Superior temporal gyrus (tissue), 1 donor: ENCODE measurements at regions not wholly inside any gene's neighbourhood (a gene's known extent, or its start where the extent isn't known, plus 50 kb on each side); places are given as distances from the start of the nearest gene placed in this dataset.
A peak's percentile ranks its signal among the peaks of the same experiment; 100 is the strongest.
"Not testable (repeated sequence)": the region's sequence is repeated elsewhere in the genome, so short reads cannot be mapped to it uniquely, and the experiment has no call there.

Experiments used
- DNase-seq: peaks from one replicate; pipeline ENCODE4 v3.0.0-alpha.2; 2016; ENCODE audit errors: extremely low spot score

DNA sequence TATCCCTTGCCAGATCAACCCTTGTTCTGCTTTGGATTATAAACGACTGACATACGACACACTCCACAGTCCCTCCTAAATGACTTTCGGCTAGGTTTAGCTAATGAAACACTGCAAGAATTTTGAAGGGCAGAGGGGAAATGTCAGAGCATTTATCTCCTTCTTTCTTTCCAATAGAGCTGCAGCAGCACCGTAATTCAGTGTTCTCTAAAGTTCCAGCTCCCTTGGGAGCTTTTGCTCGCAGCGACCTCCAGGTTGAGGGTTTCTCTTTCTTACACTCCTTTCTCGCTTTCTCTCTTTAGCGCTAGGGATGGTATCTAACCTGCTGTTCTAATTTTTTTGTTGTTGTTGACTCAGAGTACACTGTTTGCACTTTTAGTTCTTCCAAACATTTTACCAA, 467.1 kb upstream of the ST8SIA4 start:
- no peak for DNase-seq

DNA sequence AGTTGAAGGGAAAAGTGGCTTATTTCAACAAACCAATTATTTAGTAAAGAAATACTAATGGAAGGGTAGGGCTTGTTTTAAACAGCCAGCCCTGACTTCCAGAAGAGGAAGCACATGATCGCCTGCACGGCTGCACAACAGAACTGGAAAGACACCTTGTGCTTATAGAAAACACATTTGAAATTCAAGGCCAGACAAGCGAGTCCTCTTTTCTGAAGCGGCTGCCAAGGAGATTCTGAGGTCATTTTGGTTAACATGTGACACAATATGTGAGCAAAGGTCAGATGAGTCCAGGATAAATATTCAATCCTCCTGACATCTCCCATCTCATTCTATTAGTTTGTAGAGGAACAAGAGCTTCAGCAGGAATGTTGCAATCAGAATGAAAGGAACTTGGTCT, 461.4 kb upstream of the ST8SIA4 start:
- no peak for DNase-seq

DNA sequence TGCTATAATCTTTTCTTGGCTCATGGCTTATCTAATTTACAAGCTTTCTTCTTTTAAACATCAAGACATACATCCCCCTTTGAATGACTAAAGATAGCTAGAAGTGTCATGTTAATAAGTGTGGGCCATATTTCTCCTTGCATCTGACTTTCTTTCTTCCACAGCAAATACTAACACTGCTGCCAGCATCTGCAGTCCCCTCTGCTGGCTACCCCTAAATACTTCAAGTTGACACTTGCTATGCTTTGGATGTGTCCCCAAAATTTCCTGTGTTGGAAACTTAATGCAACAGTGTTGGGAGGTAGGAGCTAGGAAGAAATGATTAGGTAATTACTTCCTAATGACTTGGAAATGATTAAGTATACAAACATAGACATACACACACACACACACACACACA, 459.0 kb upstream of the ST8SIA4 start:
- DNase-seq = no peak

DNA sequence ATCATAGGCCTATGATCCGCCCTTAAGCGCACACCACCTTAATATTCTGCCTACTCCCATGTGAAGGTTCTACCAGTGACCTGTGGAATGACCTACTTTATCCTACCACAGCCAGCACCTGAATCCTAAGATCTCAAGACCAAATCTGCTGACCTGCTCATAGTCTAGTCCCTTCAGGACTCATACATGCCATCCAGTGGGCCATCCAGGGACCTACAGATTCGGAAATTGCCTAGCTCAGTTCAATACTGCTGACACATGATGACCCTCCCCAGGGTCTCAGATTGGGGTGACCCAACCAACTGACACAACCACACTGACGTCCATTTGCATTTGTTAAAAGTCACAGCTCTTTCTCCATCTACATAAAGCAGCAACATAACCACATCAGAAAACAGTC, 443.8 kb upstream of the ST8SIA4 start:
- no peak for DNase-seq

DNA sequence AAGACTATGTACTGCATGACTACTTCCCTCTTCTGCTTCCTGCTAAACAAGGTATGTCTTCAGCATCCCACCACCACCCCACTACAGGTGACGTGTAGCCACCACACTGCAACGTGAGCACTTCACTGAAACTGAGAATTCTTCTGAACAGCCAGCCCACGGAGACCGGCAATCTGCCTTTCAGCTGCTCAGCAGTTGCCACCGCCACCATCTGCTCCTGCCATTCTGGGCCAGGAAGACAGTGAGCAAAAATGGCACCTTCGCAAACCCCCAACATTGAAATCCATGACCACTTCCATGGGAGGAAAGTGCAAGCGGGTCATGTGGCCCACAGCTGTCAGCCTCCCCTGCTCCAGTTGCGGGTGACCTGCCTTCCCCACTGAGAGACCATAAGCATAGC, 443.4 kb upstream of the ST8SIA4 start:
- DNase-seq = no peak

DNA sequence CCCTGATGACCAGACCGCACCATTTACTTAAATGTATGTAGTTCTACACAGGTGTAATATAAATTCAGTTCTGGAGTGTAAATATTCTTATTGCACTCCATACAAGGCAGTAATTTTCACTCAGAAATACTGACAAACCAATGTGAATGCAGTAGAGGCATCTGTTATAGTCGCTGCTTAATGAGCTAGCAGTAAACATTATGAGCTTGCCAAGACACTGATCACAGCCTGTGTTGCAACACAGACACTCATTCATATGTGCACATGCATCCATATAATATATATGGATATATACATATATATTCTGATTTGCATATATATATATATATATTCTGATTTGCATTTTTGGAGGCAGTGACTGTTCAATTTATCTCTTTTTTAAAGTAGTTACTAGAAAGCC, 435.1 kb upstream of the ST8SIA4 start:
- no peak for DNase-seq

DNA sequence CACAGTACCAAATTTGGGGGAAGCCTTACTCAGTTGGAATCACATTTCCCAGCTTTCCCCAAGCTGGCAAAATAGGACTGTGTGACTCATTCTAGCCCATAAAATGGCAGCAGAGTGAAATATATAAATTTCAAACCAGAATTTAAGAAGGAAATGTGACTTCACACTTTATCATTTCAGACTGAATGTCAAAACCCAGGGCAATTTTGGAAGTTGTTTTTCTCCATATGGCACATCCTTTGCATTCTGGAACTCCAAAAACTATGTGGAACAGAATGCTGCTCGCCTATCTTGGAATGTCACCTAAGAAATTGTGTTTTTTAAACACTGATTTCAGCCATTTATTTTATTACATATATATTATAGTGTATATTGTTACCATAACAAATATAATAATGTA, 424.7 kb upstream of the ST8SIA4 start:
- no peak for DNase-seq

DNA sequence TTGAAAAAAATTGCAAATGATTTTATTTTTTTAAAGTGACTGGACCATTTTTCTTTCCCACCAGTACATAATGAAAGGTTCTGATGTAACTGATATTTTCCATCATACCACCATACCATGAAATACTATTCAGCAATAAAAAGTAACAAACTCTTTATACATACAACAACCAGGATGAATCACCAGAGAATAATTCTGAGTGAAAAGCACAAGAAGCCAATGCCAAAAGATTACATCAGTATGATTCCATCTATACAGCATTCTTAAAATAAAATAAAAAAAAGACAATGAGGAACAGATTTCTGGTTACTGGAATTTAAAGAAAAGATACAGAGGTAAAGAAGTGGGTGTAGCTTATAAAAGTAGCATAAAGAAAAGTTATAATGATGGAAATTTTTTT, 423.7 kb upstream of the ST8SIA4 start:
- no peak for DNase-seq

DNA sequence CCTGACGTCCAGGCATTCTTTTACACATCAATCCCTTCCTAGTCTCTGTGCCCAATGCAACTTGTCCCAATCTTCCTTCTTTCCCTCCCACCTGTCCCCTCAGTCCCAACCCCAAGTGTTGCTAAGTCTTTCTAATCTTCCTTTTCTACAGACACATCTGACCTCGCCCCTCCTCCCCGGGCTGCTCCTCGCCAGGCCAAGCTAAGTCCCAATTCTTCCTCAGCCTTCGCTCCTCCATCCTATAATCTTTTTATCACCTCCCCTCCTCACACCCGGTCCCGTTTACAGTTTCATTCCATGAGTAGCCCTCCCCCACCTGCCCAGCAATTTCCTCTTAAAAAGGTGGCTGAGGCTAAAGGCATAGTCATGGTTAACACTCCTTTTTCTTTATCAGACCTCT, 413.3 kb upstream of the ST8SIA4 start:
- DNase-seq = not testable (repeated sequence)

DNA sequence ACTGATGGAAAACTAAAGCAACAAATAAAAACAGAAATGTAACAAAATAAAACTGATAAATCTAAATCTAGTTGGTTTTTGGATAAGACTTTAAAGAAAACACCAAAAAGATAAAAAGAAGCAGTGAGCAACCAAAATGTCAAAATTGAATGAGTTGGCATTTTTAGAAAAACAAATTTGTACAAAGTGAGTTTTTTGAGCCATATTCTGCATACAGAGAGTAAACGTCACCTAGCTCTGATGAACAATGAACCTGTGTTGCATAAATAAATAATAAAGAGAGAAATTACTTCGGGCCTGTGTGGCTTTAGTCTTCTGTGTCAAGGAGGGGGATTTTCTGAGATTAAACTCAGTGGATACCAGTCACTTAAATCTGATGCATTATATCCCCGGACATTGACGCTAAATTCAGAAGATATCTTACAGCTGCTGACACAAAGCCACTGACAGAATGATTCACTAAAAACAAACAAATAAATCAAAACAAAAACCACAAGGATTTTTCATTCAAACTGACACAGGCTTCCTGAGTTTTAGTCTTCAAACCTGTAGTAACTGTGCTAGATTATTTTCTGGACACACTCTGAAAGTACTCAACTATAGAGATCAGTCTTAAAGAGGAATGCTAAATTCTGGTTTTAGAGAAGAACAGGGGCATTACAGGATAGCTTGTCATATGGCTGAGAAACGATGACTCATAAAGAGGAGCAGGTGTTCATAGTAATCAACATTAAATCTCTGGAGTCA, 403.5 kb upstream of the ST8SIA4 start:
- DNase-seq = no peak

DNA sequence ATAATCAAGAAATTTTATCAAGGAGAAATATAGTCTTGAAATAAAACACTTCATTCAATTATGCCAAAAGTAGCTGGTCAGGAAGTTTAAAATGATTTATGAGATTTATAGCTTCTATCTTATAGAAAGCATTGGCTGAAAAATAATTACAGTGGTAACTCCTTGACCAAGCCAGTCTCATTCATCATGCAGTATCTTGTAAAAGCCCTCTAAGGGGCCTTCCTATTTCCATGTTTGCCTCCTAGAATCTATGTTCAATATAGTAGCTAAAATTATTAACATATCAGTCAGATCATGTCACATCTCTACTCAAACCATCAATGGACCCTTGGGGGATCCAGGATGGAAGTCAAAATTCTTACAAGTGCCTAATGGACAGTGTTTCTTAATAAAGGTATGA, 393.4 kb upstream of the ST8SIA4 start:
- no peak for DNase-seq

DNA sequence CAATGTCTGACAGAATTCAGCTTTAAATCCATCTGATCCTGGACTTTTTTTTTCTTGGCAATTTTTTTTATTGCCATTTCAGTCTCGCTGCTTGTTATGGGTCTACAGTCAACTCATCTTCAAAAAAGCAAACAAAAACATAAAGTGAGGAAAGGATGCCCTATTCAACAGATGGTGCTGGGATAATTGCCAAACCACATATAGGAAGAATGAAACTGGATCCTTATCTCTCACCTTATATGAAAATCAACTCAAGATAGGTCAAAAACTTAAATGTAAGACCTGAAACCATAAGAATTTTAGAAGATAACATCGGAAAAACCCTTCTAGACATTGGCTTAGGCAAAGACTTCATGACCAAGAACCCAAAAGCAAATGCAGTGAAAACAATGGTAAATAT, 389.1 kb upstream of the ST8SIA4 start:
- DNase-seq = no peak

DNA sequence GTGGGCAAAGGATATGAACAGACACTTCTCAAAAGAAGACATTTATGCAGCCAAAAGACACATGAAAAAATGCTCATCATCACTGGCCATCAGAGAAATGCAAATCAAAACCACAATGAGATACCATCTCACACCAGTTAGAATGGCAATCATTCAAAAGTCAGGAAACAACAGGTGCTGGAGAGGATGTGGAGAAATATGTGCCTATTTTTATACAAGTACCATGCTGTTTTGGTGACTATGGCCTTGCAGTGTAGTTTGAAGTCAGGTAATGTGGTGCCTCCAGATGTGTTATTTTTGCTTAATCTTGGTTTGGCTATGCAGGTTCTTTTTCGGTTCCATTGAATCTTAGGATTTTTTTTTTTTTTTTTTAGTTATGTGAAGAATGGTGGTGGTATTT, 387.7 kb upstream of the ST8SIA4 start:
- not testable (repeated sequence) for DNase-seq

DNA sequence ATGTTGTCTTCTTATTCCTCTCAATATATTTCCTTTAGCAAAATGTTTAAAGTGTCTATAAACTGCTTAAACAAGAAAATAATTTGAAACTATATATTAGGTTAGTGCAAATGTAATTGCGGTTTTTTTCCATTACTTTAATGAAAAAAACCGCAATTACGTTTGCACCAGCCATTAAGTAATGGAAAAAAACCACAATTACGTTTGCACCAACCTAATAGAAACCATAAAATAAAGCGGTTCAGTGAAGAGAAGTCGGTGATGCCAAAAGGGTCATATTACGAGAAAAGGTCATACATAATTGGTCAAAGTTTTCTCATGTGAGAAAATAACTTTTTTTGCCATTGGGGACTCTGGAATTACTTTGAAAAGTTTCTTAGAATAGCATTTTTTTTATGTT, 385.6 kb upstream of the ST8SIA4 start:
- DNase-seq = no peak

DNA sequence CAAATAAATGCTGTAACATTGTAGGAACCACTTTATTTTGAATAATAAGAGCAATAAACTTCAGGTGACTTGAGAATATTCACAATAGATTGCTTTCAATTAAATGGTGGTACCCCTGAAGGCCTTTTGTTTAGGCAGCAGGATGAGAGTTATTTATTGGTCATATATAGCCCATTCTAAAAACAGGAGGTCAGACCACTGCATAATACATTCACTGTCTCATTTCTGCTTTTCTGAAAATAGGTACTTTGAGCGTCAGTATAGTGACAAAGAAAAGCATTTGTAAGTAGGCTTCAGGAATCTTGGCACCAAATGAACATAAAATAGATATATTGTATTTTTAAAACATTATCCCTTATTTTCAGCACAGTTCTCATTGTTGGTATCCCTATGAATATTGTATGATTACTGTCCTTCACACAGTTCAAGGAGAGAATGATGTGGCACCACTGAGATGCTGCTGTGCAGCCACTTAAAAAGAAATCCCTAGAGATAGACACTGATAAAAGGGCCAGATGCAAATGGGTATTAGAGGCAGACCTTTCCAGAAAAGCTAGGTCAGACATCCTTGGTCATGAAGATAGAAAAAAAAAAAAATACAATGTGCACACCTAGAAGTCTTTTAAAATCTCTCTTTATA, 381.8 kb upstream of the ST8SIA4 start:
- DNase-seq = no peak

DNA sequence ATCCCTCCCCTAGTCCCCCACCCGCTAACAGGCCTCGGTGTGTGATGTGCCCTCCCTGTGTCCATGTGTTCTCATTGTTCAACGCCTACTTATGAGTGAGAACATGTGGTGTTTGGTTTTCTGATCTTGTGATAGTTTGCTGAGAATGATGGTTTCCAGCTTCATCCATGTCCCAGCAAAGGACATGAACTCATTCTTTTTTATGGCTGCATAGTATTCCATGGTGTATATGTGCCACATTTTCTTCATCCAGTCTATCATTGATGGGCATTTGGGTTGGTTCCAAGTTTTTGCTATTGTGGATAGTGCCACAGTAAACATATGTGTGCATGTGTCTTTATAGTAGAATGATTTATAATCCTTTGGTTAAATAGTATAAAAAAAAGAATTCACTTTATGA, 380.9 kb upstream of the ST8SIA4 start:
- not testable (repeated sequence) for DNase-seq

DNA sequence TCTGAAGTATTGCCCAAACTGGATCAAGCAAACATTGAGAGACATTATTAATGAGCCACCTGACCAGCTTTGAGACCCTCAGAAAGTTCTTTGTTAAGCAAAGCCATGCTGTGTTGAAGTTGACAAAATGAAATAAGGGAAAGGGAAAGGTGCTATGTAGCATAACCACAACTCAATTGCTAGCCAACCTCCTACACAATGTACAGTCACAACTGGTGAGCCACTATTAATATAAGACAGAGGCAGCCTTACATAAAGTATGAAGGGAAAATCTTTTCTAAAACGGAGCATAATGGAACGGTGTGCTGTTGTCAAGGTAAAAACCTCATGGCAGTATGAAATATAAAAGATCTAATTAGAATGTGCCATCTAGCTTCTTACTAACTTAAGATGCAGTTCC, 375.8 kb upstream of the ST8SIA4 start:
- peak; percentile 27 for DNase-seq

DNA sequence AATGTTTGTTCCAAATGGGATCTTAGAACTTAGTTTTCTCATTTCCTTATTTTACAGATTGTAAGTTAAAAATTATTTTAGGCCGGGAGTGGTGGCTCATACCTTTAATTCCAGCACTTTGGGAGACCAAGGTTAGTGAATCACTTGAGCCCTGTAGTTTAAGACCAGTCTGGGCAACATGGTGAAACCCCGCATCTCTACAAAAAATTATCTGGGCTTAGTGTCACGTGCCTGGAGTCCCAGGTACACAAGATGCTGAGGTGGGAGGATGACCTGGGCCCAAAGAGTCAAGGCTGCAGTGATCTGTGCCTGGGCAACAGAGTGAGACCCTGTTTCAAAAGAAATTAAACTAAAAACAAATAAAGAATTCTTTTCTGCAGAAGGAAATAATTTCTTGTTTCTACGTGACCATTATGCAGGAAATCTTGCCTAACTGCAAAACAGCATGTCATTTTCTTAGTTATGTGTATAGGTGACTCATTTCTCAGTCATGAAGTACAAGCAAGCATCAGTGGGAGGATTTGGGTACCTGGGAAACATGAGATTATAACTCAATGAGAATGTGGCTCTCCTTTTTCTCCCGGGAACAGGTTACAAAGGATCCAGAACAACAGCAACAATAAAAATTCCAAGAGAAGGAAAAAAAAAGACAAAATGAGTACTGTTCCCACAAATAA, 375.1 kb upstream of the ST8SIA4 start:
- DNase-seq = peak; percentile 44

DNA sequence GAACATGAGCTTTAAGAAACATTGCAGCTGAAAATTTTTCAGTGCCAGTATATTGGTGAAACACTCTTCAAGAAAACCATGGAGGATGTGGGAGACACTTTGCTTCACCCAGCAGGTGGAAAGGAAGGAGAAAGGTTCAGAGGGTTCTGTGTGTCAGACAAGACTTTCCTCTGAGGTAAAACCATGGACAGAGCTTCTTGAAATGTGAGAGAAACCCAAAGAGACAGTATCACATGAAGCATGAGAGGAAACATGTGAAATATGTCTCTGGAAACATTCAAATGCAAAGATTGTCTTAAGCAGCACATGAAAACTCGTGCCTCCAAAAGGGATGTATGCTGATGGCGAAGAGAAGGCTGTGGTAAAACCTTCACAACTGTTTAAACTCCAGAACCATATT, 368.9 kb upstream of the ST8SIA4 start:
- DNase-seq = no peak

DNA sequence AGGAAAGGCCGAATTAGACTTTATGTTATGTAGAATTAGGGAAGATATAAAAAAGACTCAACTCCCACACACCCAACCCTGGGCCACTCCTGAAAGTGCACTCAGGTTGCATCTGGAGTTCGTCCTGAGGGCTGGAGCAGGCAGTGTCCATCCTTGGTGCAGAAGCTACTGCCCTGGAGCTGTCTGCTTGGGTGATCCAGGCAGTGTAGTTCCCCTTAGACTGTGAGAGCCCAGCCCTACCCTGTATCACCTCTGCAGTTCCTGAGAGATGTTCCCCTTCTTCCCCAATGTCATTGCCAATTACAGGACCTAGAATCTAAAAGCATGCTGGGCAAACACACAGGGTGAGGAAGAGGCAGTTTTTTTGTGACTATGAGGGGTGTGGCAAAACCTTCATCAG, 368.3 kb upstream of the ST8SIA4 start:
- no peak for DNase-seq

DNA sequence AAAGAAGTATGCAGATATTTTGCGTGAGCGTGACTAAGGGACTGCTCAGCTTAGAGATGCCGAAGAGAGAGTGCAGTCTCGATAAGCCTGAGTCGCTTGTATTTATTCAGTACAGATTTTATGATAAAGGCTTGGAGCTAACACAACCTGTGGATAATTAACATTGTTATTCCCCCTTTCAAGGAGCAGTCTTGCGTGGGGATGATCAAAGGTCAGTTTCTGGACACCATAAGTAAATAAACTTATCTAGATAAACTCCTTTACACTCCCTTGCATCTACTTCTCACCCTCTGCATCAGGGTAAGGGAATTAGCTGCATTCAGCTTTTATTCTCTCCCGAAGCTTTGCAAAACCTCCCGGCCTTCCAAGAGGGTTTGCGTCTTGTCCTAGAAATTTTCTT, 357.8 kb upstream of the ST8SIA4 start:
- DNase-seq = no peak

DNA sequence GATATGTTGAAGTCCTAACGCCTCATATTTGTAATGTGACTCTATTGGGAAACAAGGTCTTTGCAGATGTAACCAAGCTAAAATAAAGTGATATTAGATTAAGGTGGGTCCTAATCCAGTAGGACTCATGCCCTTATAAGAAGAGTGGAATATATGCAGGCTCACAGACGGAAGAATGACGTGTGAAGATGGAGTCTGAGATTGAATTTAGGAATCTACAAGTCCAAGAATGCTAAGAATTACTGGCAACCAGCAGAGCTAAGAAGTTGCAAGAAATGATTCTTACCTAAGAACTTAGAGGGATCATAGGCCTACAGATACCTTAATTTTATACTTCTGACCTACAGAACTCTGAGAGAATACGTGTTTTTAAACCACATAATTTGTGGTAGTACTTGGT, 350.0 kb upstream of the ST8SIA4 start:
- DNase-seq = no peak

DNA sequence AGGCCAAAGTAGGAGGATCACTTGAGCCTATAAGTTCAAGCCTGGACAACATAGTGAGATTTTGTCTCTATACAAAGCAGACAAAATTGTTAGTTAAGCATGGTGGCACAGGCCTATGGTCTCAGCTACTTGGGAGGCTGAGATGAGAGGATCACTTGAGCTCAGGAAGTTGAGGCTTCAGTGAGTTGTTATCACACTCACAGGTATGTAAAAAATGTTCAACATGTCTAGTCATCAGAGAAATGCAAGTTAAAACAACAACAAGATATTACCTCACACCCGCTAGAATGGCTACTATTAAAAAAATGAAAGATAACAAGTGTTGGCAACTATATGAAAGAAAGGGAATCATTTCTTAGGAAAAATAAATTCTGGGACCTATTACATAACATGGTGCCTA, 341.5 kb upstream of the ST8SIA4 start:
- DNase-seq = no peak
